ENCODE measurements at regions not wholly inside any gene's neighbourhood (a gene's known extent, or its start where the extent isn't known, plus 50 kb on each side); places are given as distances from the start of the nearest gene placed in this dataset.

GRCh38 chr3:168183774-168184173 is 88.0 kb upstream of the GOLIM4 start:
- TF ChIP-seq CTCF (IDR thresholded peaks at IDR 0.05; ENCODE audit: poor library complexity, severe bottlenecking) (no peak), POLR2AphosphoS5 (IDR thresholded peaks at IDR 0.05) (no peak), REST (IDR thresholded peaks at IDR 0.05; ENCODE audit: borderline replicate concordance) (no peak), EP300 (conservative IDR thresholded peaks at IDR 0.05; ENCODE audit: poor library complexity, severe bottlenecking) (no peak)
